GM18508 (cell line): ENCODE measurements at regions not wholly inside any gene's neighbourhood (a gene's known extent, or its start where the extent isn't known, plus 50 kb on each side); places are given as distances from the start of the nearest gene placed in this dataset.
"Not testable (repeated sequence)": the region's sequence is repeated elsewhere in the genome, so short reads cannot be mapped to it uniquely, and the experiment has no call there.

Experiments used
- ATAC-seq: cut with Tn5 transposase; IDR thresholded peaks from one replicate; pipeline ENCODE4 v1.9.1; 2021; ENCODE audit warnings: moderate number of reproducible peaks; ENCODE audit not compliant: insufficient read depth, unreplicated experiment

DNA sequence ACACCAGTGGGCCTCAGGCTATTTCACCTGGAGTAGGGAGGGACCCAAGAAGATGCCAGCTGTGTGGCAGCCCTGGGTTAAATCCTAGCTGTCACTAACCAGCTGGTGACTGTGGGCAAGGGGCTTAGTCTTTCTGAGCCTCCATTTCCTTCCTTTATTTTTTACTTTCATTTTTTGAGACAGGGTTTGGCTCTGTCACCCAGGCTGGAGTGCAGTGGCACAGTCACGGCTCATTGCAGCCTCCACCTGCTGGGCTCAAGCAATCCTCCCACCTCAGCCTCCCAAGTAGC is 108.0 kb upstream of the SMAD3 start:
- no peak for ATAC-seq

DNA sequence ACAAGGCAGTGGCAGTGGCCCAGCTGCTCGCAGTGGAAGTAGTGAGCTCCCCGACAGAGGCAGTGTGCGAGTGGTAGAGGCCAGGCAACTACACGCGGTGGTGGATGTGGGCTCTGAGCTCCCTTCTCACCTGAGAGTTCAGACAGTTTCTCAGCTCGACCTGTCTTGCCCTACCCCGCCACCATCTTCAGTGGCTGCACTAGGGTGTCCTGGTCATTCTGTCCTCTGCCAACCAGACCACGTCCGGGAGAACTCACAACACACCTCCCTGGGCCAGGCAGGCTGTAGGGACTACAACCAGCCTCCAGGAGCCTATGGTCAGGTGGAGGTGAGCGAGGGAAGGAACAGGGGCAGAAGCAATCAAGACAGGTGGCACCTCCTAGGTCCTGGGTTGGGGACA is 106.3 kb upstream of the SMAD3 start:
- ATAC-seq = no peak

DNA sequence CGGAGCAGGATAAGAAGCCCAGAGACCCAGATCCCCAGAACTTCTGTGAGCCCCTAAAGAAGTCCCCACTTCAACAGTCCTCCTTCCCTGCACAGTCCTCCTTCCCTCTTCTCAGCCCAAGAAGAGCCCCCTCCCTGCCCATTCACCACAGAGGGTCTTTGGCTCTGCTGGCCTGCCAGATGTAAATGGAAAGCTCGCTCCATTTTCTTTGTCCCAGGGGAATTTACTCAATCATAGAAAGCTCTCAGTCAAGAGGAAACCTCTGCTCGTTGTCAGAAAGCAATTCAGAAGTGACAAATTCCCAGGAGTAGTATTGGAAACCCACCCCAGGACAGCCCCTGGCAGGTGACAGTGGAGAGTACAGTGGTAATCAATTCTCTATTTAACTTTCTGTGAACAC is 105.5 kb upstream of the SMAD3 start:
- ATAC-seq = no peak

DNA sequence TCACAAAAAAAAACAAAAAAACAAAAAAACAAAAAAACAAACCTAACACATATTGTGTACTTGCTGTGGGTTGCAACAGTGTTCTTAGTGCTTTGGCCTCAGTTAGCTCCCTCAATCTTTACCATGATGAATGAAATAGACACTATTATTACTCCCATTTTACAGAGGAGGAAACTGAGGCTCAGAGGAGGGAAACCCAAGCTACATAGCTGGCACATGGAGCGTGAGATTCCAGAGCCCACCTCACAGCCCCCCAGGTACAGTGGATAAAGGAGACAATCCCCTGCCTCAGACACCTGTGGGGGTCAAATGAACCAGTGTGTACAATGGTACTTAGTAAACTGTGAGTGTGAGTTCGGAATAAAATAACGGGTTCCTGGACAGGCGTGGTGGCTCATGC is 104.9 kb upstream of the SMAD3 start:
- no peak for ATAC-seq

DNA sequence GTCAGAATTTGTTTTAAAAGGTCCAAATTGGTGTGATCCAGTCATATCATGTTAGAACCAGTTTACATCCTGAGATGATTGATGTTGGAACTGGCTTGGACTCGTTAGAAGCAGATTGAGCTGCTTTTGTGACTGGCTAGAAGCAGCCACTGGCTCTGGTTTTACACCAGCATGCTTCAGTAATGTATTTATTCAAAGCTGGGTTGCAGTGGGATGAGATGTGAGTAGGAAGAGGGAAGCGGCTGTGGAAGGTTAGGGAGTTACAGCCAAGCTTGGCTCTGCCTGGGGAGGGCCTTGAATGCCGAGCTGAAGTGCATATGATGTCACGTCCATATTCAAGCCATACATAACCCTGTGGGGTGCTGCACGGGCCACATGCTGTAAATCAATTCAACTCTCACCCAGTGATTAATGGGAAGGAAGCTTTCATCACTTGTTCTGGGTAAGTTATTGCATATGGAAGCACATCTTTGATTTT is 104.0 kb upstream of the SMAD3 start:
- ATAC-seq = no peak

DNA sequence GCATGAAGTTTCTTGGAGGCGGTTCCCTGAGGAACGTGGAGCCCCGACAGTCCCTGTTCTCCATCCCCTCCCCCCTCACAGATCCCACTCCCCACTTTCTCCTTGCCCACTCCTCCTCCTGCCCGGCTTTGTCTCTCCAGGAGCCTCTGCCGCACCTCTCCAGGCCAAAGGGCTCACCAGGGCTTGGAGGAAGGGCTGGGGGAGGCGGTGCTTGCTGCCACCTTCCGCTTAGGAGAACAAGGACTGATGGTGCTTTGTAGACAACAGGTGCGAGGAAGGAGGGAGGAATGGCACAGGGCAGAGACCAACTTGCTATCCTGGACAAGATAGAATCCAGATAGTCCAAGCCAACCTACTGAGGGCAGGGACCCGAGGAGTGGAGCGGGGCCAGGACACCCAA is 103.5 kb upstream of the SMAD3 start:
- ATAC-seq = no peak

DNA sequence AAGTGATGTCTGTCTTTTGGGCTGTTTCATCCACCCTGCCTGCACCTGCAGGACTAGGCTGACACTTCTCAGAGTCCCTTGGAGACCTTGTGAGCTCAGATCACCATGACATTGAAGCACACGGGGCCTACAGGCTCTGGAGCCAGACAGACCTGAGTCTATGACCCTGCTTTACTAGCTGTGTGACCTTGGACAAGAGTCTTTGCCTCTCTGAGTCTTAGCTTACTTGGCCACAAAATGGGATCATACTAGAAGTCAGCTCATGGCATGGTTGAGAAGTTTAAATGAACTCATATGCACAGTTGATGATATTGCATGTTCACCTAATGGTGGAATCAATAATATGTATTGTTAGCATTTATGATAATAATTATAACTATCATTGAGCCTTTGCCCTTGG is 102.9 kb upstream of the SMAD3 start:
- ATAC-seq = no peak

DNA sequence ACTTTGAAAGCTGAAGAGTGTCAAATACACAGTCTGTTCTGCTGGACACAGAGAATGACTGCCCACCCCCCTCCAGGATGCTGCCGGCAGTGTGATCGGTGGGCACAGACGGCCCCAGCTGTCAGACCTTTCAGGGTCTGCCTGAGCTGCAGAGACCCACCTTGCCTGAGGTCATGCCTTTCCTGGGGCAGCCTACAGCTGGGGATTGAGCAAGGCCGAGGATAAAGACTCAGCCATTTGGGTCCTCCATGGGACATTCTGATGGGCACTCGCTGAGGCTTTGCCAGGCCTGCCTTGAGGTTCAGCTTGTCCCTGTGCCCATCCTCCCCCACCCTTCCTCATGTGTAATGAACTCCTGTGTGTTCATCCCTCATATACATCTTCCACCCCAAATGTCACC is 102.3 kb upstream of the SMAD3 start:
- ATAC-seq = no peak

DNA sequence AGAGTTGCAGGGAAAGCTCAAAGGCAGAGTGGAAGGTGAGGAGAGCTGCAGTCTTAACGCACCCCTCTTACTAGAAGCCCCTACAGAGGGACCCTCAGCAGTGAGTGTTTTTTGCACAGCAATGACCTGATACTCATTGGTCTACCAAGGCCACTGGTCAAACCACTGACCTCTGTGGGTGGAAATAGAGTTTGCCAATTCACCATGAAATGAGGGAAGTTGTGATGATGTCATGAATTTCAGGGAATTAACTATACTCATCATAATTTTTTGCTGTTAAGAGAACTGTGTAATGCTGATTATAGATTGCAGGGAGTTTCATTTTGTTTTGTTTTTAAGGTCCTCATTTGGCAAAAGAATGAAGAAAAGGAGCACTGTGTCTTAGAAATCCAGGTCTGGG is 101.7 kb upstream of the SMAD3 start:
- ATAC-seq = no peak

DNA sequence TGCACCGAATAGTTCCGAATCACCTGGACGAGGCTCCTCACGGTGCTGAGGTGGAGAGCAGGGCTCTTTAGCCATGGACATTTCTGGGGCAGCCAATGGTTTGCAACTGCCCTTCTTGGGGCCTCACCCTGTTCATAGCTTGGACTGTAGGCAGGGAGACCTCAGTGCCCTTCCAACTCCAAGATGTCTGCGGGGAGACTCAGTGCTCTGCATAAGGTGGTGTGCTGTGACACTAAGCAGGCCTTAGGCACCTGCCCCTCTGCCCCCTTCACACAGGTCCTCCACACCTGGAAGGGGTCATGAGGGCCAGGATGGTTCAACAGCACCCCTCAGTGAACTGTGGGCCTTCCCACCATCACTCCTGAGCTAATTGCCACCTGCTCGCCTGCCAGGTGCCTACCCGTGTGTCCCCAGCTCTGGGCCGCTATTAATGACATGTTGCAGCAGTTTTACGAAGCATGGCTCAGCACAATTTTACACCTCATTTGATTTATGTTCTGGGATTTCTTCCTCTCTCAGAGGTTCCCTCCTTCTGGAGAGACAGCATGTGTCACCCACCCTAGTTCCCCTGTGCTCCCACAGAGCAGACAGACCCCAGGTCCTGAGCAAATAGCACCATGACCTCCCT is 101.2 kb upstream of the SMAD3 start:
- ATAC-seq = no peak

DNA sequence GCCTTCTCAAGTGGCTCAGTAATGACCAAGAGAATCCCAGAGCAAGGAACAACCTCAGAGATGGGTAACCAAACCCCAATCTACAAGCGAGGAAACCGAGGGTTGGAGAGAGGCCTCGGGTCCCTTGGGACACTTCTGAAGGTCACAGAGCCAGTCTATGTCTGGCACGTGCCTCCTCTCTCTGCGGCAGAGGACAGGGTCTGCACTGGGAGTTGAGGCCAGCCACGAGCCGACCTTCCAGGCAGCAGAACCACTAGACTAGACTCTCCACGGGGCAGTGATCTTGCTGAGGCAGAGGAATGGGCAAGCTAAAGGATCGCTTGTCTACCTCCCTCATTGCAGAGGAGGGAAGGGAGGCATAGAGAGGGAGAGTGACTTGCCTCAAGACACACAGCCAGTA is 100.6 kb upstream of the SMAD3 start:
- ATAC-seq = no peak

DNA sequence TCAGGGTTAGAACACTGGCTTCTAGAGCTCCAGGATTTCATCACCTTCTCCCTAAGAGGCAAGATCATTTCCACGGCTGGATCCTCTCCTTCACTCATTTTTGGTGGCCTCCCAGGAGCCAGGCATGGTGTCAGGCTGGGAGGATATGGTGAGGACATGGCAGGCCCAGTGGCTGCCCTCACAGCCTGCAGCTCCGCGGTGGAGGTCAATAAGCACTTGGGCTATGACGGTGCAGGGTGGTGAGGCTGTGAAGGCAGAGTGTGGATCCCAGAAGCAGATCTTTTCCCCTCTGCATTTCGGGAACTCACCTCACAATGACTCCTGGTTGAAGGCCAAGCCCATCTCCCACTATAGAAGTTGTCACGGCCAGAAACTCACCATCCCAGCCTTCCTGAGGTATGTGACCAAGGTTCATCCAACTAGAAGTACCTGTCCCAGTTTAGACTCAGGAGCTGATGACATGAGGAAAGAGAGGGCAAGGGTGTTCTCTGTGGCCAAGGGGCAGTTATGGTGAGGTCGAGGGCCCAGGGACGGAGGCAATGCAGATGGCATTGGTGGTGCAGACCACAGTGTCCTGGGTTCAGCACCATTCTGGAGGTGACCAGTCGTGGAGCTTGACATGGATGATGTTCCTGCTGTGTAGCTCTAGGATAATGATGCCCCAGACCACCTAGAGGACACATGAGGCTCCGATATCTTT is 100.1 kb upstream of the SMAD3 start:
- no peak for ATAC-seq

DNA sequence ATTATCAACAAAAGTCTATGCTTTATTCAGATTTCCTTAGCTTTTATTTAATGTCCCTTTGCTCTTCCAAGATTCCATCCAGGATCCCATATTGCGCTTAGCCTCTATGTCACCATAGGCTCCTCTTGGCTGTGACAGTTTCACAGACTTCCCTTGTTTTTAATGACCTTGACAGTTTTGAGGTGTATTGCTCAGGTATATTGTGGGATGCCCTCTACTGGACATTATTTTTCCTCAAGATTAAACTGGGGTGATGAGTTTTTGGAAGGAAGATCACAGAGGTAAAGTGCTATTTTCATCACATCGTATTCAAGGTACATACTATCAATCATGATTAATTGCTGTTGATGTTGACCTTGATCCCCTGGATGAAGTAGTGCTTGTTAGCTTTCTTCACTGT is 99.1 kb upstream of the SMAD3 start:
- no peak for ATAC-seq

DNA sequence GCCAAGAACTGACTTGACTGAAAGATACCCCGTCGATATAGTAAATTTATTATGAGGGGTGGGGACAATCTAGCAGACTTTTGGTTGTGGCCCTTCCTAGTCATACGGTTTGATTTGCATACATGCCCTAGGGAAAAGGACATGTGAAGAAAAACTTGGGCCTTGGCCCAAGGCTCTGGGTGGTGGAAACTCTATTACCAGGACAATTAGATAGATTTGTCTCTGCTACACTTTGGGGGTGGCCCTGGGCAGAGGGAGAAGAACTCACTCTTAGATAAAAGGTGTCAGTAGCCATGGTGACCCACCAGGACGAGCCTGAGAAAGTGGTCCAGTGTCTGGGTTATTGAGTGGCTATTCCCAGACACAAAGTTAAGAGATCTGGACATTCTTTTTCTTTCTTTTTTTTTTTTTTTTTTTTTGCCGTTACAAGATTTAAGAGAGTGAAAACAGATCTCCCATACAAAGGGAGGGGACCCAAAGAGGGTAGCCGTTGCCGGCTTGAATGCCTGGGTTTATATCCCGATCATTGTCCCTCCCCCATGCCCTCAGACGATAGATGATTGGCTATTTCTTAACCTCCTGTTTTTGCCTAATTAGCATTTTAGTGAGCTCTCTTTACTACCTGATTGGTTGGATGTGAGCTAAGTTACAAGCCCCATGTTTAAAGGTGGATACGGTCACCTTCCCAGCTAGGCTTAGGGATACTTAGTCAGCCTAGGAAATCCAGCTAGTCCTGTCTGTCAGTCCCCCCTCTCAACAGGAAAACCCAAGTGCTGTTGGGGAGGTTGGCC is 96.4 kb upstream of the SMAD3 start:
- no peak for ATAC-seq

DNA sequence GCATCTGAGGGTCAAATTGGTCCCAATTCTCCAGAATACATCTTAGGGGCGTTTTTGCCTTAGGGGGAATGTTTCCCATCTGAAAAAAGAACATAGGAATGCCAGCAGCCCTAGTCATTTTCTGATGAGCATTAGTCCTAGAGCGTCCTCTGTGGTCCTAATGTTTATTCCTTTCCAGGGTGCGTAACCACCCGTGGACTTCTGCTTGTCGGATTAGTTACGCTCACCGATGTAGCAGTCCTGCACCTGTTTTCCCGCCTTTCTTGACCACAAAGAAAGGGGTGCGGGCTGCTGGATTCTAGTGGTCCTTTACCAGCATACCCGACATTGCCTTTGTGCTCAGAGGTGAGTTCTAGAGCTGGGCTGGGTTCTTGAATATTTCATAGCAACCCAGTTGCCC is 91.3 kb upstream of the SMAD3 start:
- ATAC-seq = not testable (repeated sequence)

DNA sequence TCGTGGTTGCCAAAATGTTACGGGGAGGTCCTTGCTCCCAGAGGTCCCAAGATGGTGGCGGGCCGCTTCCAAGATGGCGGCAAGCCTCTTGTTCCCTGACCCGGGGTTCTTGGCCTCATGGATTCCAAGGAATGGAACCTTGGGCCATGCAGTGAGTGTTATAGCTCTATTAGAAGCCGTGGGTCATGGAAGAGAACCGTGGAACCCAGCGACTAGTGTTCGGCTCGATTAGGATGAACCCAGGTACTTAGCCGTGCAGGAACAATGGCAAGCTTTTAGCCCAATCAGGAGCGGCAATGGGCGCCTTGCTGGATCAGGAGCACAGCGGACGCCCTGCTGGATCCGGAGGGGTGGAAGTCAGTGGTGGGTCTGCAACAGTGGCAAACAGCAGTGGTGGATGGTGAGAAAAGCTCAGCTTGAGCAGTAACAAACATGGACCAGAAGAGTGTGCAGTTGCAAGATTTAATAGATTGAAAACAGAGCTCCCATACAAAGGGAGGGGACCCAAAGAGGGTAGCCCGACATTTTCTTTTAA is 89.2 kb upstream of the SMAD3 start:
- not testable (repeated sequence) for ATAC-seq

DNA sequence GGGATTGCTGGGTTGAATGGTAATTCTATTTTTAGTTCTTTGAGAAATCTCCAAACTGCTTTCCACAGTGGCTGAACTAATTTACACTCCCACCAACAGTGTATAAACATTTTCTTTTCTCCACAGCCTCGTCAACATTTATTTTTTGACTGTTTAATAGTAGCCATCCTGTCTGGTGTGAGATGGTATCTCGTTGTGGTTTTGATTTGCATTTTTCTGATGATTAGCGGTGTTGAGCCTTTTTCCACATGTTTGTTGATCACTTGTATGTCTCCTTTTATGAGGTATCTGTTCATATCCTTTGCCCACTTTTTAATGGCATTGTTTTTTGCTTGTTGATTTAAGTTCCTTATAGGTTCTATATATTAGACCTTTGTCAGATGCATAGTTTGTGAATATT is 85.1 kb upstream of the SMAD3 start:
- not testable (repeated sequence) for ATAC-seq

DNA sequence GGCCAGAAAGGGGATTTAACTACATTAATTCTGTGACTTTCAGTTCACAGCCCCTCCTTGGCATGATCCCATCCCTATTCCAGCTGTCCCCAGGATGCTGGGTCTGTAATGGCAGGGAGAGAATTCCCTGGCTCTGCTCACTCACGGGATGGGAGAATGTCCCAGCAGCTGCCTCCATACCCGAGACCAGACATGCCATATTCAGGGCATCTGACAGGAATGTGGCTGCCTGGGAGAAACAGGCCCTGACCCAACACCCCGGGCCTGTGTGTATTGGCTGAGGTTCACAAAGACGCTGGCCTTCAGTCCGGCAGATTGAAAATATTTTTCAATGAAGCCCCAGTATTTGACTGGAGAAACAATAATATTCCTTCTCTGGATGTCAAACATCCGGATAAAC is 83.6 kb upstream of the SMAD3 start:
- ATAC-seq = no peak

DNA sequence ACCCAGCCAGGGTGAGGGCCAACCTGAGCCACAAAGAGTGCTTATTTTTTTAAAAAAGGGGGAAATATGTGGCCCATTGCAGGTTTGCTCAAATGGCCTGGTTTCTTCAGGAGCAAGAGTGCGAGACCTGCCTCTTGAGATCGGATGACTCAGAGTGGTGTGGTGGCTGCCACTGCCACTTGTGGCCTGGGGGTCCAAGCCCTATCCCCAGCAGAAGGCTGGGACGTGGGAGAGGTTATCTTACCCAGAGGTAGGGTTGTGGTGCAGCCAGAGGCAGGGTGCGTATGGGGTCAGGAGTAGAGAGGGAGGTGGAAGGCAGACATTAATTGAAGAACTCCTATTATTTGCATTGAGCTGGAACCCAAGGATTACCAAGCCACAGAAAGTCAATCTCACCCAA is 83.2 kb upstream of the SMAD3 start:
- ATAC-seq = no peak

DNA sequence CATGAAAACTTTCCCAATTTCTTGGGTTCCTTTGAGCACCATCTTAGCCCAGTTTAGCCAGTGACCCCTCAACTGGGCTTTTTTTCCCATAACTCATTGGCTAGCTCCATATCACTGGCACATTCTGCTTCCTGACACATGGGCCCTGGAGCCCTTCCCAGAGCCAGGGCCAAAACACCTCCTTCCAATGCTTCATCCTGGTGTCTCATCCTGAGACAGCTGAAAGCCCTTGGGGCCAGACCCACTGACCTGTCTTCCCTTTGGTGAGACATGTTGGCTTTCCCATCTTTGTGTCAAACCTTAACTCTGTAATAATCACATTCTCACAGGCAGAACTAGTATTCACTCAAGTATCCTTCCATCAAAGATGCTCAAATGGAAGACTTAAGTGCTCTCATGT is 82.6 kb upstream of the SMAD3 start:
- ATAC-seq = no peak

DNA sequence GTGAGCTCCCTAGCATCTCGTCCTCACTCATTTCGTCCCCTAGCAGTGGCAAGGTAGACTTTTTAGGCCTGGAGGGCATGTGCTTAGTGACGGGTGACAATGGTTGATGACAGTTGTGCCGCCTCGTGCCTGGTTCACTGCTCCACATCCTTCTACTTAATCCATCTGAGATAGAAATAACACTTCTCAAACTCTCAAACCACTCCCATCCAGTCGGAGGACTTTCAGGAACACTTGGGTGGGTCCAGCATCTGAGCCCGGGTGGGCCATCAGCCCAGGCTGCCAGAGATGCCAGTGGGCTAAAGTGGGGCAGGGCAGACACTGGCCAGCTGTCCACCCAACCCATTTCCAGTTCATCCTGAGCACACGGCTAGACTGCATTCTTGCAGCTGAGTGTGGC is 79.7 kb upstream of the SMAD3 start:
- ATAC-seq = no peak
